Muscle of leg (tissue), 3 donors: ENCODE measurements at regions not wholly inside any gene's neighbourhood (a gene's known extent, or its start where the extent isn't known, plus 50 kb on each side); places are given as distances from the start of the nearest gene placed in this dataset.

Experiments
- DNase-seq: peaks from one replicate; pipeline ENCODE4 v3.0.0; 2013
- H3K27ac ChIP-seq: one replicate; pipeline ENCODE4 v1.5.1; 2013; ENCODE audit warnings: mild to moderate bottlenecking, low read length, control low read depth
- H3K27me3 ChIP-seq: one replicate; pipeline ENCODE4 v1.6.1; 2013; ENCODE audit warnings: low read length; ENCODE audit not compliant: control insufficient read depth, insufficient read depth
- H3K36me3 ChIP-seq: one replicate; pipeline ENCODE4 v1.6.1; 2013; ENCODE audit warnings: low read length; ENCODE audit not compliant: control insufficient read depth, insufficient read depth
- H3K4me1 ChIP-seq: one replicate; pipeline ENCODE4 v1.6.1; 2013; ENCODE audit warnings: low read length; ENCODE audit not compliant: control insufficient read depth, insufficient read depth
- H3K4me3 ChIP-seq: one replicate; pipeline ENCODE4 v1.5.1; 2013; ENCODE audit warnings: low read length, control low read depth
- H3K9me3 ChIP-seq: replicated peaks from 2 replicates; pipeline ENCODE4 v1.6.1; 2013; ENCODE audit warnings: low read depth, low read length; ENCODE audit not compliant: control insufficient read depth
- WGBS: methylation state at CpG from one replicate; pipeline ENCODE4 v1.1.5; 2013; ENCODE audit warnings: missing lambda C conversion rate; ENCODE audit not compliant: insufficient coverage; 5-methylcytosine and 5-hydroxymethylcytosine counted together

GRCh38 chr2:12400543-12400942 is 316.2 kb upstream of the TRIB2 start:
- WGBS: no CpG with 5 or more reads among the region's 3 CpGs
- Histone ChIP-seq H3K27ac (no peak overlapping the region), H3K36me3 (no peaks in the 10 kb centered on the region), H3K9me3 (peaks cover 8% of the 10 kb centered on the region), H3K4me3 (no peak overlapping the region), H3K27me3 (no peaks in the 10 kb centered on the region), H3K4me1 (peaks cover 3% of the 10 kb centered on the region)
- DNase-seq: no peak

GRCh38 chr2:12402440-12403139 is 314.1 kb upstream of the TRIB2 start:
- Histone ChIP-seq H3K4me3 (no peak overlapping the region), H3K27me3 (no peaks in the 10 kb centered on the region), H3K36me3 (no peaks in the 10 kb centered on the region), H3K27ac (no peak overlapping the region), H3K9me3 (peaks cover 8% of the 10 kb centered on the region), H3K4me1 (peaks cover 3% of the 10 kb centered on the region)
- DNase-seq: no peak
- 93% methylated on average over 5 of the region's 5 CpGs for WGBS

- Histone ChIP-seq H3K4me1 (no peaks in the 10 kb centered on the region), H3K36me3 (no peaks in the 10 kb centered on the region), H3K27me3 (no peaks in the 10 kb centered on the region), H3K9me3 (peaks cover 8% of the 10 kb centered on the region), H3K27ac (no peak overlapping the region), H3K4me3 (no peak overlapping the region)
- DNase-seq: no peak
These were observed 312.2 kb upstream of the TRIB2 start for GRCh38 chr2:12404497-12404896.

- Histone ChIP-seq H3K4me3 (no peak overlapping the region), H3K27ac (no peak overlapping the region), H3K36me3 (no peaks in the 10 kb centered on the region), H3K27me3 (no peaks in the 10 kb centered on the region), H3K4me1 (no peaks in the 10 kb centered on the region), H3K9me3 (peaks cover 13% of the 10 kb centered on the region)
- 94% methylated on average over 4 of the region's 5 CpGs for WGBS
- no peak for DNase-seq
These were observed 309.6 kb upstream of the TRIB2 start for GRCh38 chr2:12407160-12407559.

GRCh38 chr2:12412898-12413305 is 303.8 kb upstream of the TRIB2 start:
- 59% methylated on average over 2 of the region's 3 CpGs for WGBS
- Histone ChIP-seq H3K9me3 (peaks cover 5% of the 10 kb centered on the region), H3K36me3 (no peaks in the 10 kb centered on the region), H3K27ac (no peak overlapping the region), H3K4me3 (no peak overlapping the region), H3K4me1 (peaks cover 2% of the 10 kb centered on the region), H3K27me3 (no peaks in the 10 kb centered on the region)
- peak; percentile 19 for DNase-seq

- DNase-seq: no peak
- Histone ChIP-seq H3K4me3 (no peak overlapping the region), H3K9me3 (peaks cover 5% of the 10 kb centered on the region), H3K27me3 (no peaks in the 10 kb centered on the region), H3K27ac (no peak overlapping the region), H3K4me1 (peaks cover 2% of the 10 kb centered on the region), H3K36me3 (no peaks in the 10 kb centered on the region)
- no CpG with 5 or more reads among the region's 3 CpGs for WGBS
These were observed 301.2 kb upstream of the TRIB2 start for GRCh38 chr2:12415536-12415935.

- Histone ChIP-seq H3K36me3 (no peaks in the 10 kb centered on the region), H3K27ac (no peak overlapping the region), H3K4me3 (no peak overlapping the region), H3K4me1 (peaks cover 2% of the 10 kb centered on the region), H3K27me3 (no peaks in the 10 kb centered on the region), H3K9me3 (peaks cover 2% of the 10 kb centered on the region)
- DNase-seq: peak; percentile 26
- no CpG with 5 or more reads among the region's 6 CpGs for WGBS
These were observed 300.1 kb upstream of the TRIB2 start for GRCh38 chr2:12416600-12416999.

GRCh38 chr2:12417786-12418185 is 298.9 kb upstream of the TRIB2 start:
- Histone ChIP-seq H3K4me3 (no peak overlapping the region), H3K9me3 (no peaks in the 10 kb centered on the region), H3K4me1 (peaks cover 2% of the 10 kb centered on the region), H3K36me3 (no peaks in the 10 kb centered on the region), H3K27ac (no peak overlapping the region), H3K27me3 (no peaks in the 10 kb centered on the region)
- no peak for DNase-seq
- 66% methylated on average over 4 of the region's 6 CpGs for WGBS

- no peak overlapping the region for H3K27ac ChIP-seq
- 100% methylated on average over 1 of the region's 3 CpGs for WGBS
- no peaks in the 10 kb centered on the region for H3K9me3 ChIP-seq
- no peaks in the 10 kb centered on the region for H3K36me3 ChIP-seq
- H3K4me1 ChIP-seq: no peaks in the 10 kb centered on the region
- no peak for DNase-seq
- no peak overlapping the region for H3K4me3 ChIP-seq
- H3K27me3 ChIP-seq: no peaks in the 10 kb centered on the region
These were observed 296.9 kb upstream of the TRIB2 start for GRCh38 chr2:12419803-12420202.

GRCh38 chr2:12421046-12421445 is 295.7 kb upstream of the TRIB2 start:
- Histone ChIP-seq H3K36me3 (no peaks in the 10 kb centered on the region), H3K4me1 (no peaks in the 10 kb centered on the region), H3K27ac (no peak overlapping the region), H3K27me3 (no peaks in the 10 kb centered on the region), H3K4me3 (no peak overlapping the region), H3K9me3 (no peaks in the 10 kb centered on the region)
- no CpG with 5 or more reads among the region's 3 CpGs for WGBS
- DNase-seq: peak; percentile 57

- H3K27me3 ChIP-seq: no peaks in the 10 kb centered on the region
- 60% methylated on average over 1 of the region's 2 CpGs for WGBS
- H3K4me3 ChIP-seq: no peak overlapping the region
- DNase-seq: no peak
- no peaks in the 10 kb centered on the region for H3K9me3 ChIP-seq
- no peaks in the 10 kb centered on the region for H3K4me1 ChIP-seq
- no peaks in the 10 kb centered on the region for H3K36me3 ChIP-seq
- H3K27ac ChIP-seq: no peak overlapping the region
These were observed 292.5 kb upstream of the TRIB2 start for GRCh38 chr2:12424219-12424618.
